LNCAP (cell line): ENCODE measurements at regions not wholly inside any gene's neighbourhood (a gene's known extent, or its start where the extent isn't known, plus 50 kb on each side); places are given as distances from the start of the nearest gene placed in this dataset.

Experiments
- TF ChIP-seq, protein P1 (sequence below): fragments of 450-650 bp; IDR thresholded peaks from 2 replicates; pipeline ENCODE4 v1.5.1; 2017; ENCODE audit warnings: mild to moderate bottlenecking

DNA sequence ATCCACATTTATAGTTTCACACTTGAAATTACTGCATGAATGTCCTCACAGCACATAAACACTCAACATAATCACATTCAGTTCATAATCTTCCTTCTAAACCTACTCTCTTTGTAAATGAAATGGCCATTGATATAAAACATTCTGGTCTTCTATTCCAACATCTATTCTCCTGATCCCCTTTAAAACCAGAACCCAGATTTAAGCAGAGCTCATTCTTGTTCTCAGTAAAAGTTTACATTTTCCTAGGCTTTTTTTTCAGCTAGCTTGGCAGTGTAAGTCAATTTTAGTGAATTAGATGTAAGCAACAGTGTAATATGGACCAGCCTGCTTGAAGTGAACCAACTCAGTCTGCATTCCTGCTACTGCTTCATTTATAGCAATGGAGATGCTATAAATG, 460.7 kb upstream of the RGS18 start:
- TF ChIP-seq, protein P1, sequence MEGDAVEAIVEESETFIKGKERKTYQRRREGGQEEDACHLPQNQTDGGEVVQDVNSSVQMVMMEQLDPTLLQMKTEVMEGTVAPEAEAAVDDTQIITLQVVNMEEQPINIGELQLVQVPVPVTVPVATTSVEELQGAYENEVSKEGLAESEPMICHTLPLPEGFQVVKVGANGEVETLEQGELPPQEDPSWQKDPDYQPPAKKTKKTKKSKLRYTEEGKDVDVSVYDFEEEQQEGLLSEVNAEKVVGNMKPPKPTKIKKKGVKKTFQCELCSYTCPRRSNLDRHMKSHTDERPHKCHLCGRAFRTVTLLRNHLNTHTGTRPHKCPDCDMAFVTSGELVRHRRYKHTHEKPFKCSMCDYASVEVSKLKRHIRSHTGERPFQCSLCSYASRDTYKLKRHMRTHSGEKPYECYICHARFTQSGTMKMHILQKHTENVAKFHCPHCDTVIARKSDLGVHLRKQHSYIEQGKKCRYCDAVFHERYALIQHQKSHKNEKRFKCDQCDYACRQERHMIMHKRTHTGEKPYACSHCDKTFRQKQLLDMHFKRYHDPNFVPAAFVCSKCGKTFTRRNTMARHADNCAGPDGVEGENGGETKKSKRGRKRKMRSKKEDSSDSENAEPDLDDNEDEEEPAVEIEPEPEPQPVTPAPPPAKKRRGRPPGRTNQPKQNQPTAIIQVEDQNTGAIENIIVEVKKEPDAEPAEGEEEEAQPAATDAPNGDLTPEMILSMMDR: no peak

DNA sequence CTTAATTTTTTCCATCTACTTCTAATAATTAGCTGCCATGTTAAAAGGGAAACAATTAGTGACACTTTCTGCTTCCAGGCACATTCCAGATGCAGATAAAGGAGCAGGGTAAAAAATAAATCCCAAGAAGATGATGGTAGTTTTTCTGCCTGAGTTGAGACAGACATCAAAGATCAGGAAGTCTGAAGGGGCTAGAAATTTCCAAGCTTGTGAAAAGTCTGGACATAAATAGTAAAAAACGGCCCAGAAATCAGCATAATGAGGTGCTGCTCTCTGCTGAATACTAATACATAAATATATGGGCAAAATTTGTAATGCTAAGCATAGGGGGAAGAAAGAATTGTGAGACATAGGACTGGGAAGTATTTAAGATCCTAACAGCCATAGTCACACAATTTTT, 460.0 kb upstream of the RGS18 start:
- TF ChIP-seq, protein P1: no peak

DNA sequence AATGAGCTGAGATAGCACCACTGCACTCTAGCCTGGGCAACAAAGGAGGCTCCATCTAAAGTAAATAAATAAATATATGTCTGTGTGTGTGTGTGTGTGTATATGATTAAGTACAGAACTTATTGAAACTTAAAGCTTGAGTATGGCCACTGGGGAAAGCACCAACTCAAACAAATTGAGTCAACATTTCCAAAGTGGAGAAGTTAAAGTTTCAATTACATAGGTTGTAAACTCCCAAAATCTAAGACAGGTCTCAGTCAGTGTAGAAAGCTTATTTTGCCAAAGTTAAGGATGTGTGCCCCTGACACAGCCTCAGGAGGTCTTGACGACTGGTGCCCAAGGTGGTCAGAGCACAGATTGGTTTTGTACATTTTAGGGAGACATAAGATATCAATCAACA, 458.9 kb upstream of the RGS18 start:
- TF ChIP-seq, protein P1: no peak

DNA sequence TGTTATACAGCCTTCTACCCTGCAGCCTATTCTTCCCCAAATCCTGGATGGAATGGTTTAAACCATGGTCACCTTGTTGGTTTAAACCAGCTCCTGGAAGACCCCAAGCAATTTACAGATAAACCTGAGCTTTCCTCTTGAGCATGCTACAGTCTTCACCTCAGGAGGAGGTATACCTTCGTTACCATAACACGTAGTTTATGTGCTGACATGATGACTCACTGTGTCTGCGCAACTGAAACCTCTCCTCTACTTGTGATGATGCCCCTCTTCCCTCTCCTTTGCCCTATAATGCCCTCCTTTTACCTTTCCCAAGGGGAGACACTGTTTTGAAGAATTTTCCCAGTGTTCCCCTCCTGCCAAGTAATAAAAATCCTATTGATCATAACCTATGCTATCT, 457.3 kb upstream of the RGS18 start:
- TF ChIP-seq, protein P1: no peak

DNA sequence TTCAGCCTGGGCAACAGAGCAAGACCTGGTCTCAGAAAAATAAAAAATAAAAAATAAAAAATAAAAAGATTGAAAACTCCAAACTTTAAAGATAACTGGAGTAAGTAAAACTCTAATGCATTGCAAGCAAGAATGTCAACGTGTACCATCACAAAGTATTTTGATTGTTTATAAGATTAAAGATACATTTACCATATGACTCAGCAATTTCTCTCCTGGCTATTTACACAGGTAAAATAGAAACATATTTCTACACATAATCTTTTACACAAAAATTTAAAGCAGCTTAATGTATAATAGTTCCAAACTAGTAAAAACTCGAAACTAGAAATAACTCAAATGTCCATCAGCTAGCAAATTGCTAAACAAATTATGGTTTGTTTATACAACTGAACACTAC, 456.1 kb upstream of the RGS18 start:
- TF ChIP-seq, protein P1: no peak

DNA sequence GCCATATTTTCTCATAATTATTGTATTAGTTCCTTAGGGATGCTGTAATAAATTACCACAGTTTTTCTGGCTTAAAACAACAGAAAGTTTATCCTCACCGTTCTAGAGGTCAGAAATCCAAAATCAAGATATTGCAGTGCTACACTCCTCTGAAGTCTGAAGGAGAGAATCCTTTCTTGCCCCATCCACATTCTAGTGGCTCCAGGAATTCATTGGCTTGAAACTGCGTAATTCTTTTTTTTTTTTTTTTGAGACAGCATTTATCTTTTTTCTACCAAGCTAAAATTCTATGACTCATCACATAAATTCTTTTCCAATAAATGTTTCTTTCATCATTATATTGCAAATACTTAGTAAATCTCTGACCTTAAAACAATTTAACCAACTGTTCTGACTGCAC, 451.0 kb upstream of the RGS18 start:
- TF ChIP-seq, protein P1: no peak

DNA sequence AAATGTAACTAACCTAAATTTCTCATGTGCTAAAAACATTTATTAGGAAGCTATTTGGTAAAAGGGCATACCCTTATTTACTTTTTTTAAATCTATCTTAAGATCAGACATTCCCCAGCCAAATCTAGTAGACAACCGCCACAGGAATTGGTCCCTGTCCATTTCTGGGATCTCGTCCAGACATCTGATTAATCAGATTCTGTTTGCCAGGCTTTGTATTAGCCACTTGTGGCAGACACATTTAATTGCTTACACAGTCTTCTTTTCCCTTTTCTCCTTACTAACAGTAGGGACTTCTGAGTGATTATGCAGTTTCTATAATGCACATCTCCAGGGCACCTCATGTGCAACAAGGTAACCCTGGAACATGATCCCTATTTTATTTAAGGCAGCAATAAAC, 449.0 kb upstream of the RGS18 start:
- TF ChIP-seq, protein P1: no peak

DNA sequence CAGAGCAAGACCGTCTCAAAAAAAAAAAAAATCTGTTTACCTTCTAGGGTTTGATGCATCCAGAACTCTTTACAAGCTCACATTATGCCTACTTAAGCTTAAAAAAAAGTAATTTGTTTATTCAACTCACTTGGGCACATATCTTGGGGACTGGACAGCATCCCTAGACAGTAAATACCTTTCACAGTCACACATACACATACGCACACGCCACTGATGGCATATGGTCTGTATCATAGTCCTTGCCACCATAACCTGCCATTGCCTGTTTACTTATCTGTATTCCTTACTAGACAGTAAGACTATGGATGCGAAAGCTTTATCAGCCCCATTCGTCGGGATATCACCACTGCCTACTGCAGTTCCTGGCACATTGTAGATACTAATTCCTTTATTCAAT, 446.3 kb upstream of the RGS18 start:
- TF ChIP-seq, protein P1: no peak
